Uterus (tissue), 2 donors: ENCODE measurements at regions not wholly inside any gene's neighbourhood (a gene's known extent, or its start where the extent isn't known, plus 50 kb on each side); places are given as distances from the start of the nearest gene placed in this dataset.

Source experiments
- POLR2A ChIP-seq, 2 donors: fragments of 450-650 bp; IDR thresholded peaks; one replicate each; pipeline ENCODE4 v1.6.1; 2016; ENCODE audit warnings: antibody characterized with exemption in 2 of 2, mild to moderate bottlenecking in 1 of 2, moderate library complexity in 1 of 2
- TF ChIP-seq, protein P1 (sequence below), 4 experiments: fragments of 200-600 bp in 2 of 4; fragments of 450-650 bp in 2 of 4; sonication (generic) in 2 of 4; IDR thresholded peaks; one replicate each; pipeline ENCODE4 v1.5.1; 2016 to 2019; ENCODE audit warnings: antibody characterized with exemption in 4 of 4, mild to moderate bottlenecking in 2 of 4, moderate library complexity in 1 of 4

GRCh38 chr1:190679983-190680382 is 202.3 kb upstream of the BRINP3 start:
- TF ChIP-seq, protein P1, sequence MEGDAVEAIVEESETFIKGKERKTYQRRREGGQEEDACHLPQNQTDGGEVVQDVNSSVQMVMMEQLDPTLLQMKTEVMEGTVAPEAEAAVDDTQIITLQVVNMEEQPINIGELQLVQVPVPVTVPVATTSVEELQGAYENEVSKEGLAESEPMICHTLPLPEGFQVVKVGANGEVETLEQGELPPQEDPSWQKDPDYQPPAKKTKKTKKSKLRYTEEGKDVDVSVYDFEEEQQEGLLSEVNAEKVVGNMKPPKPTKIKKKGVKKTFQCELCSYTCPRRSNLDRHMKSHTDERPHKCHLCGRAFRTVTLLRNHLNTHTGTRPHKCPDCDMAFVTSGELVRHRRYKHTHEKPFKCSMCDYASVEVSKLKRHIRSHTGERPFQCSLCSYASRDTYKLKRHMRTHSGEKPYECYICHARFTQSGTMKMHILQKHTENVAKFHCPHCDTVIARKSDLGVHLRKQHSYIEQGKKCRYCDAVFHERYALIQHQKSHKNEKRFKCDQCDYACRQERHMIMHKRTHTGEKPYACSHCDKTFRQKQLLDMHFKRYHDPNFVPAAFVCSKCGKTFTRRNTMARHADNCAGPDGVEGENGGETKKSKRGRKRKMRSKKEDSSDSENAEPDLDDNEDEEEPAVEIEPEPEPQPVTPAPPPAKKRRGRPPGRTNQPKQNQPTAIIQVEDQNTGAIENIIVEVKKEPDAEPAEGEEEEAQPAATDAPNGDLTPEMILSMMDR (IDR thresholded peaks at IDR 0.05) = no peak
- TF ChIP-seq POLR2A (IDR thresholded peaks at IDR 0.05) = no peak
